Body of pancreas (tissue), 4 donors: ENCODE measurements at regions not wholly inside any gene's neighbourhood (a gene's known extent, or its start where the extent isn't known, plus 50 kb on each side); places are given as distances from the start of the nearest gene placed in this dataset.

Source experiments
- CTCF ChIP-seq, 7 experiments: fragments of 450-650 bp in 4 of 7; fragments of 200-600 bp in 3 of 7; sonication (generic) in 3 of 7; IDR thresholded peaks; one replicate each; pipeline ENCODE4 v1.5.1; 2016 to 2019; ENCODE audit warnings: antibody characterized with exemption in 7 of 7
- POLR2A ChIP-seq, 3 donors: fragments of 450-650 bp; IDR thresholded peaks; one replicate each; pipeline ENCODE4 v1.6.1; 2016; ENCODE audit warnings: antibody characterized with exemption in 3 of 3, mild to moderate bottlenecking in 2 of 3

- no peak for TF ChIP-seq CTCF (IDR thresholded peaks at IDR 0.05)
- TF ChIP-seq POLR2A (IDR thresholded peaks at IDR 0.05) = no peak
Observed at GRCh38 chrX:13427441-13428052, 107.7 kb upstream of the ATXN3L start.
